K562 (cell line): ENCODE measurements at regions not wholly inside any gene's neighbourhood (a gene's known extent, or its start where the extent isn't known, plus 50 kb on each side); places are given as distances from the start of the nearest gene placed in this dataset.

Experiments used
- CTCF ChIP-seq, 3 experiments: IDR thresholded peaks in 2 of 3; conservative IDR thresholded peaks in 1 of 3; 2 replicates each; pipeline ENCODE4 v1.5.1; 2011 to 2012; ENCODE audit warnings: low read length in 3 of 3, mild to moderate bottlenecking in 3 of 3, control low read depth in 2 of 3, improper control_type of control experiment in 1 of 3, inconsistent platforms in 1 of 3, low read depth in 1 of 3, mixed read lengths in 1 of 3, moderate library complexity in 1 of 3; ENCODE audit not compliant: insufficient read depth in 2 of 3
- FOXA3 ChIP-seq, 2 experiments: fragments of 450-650 bp in 1 of 2; sonication (generic) in 1 of 2; formaldehyde crosslinking; IDR thresholded peaks in 1 of 2; conservative IDR thresholded peaks in 1 of 2; 2 replicates each; pipeline versions ENCODE4 v1.4.0 to v1.8.0; 2020 to 2022; ENCODE audit warnings: mild to moderate bottlenecking in 2 of 2, missing genetic modification reagents in 1 of 2
- FOXP1 ChIP-seq: sonication (generic); formaldehyde crosslinking; IDR thresholded peaks from 2 replicates; pipeline ENCODE4 v1.8.0; 2022; ENCODE audit warnings: mild to moderate bottlenecking, missing genetic modification reagents
- IRF1 ChIP-seq: sonication (generic); formaldehyde crosslinking; IDR thresholded peaks from 2 replicates; pipeline ENCODE4 v1.8.0; 2022; ENCODE audit warnings: missing genetic modification reagents, mild to moderate bottlenecking, borderline replicate concordance
- IRF9 ChIP-seq: fragments of 450-650 bp; IDR thresholded peaks from 2 replicates; pipeline ENCODE4 v1.6.1; 2016; ENCODE audit warnings: missing biosample characterization, missing genetic modification characterization
- JUN ChIP-seq, 2 experiments: sonication (generic) in 1 of 2; formaldehyde crosslinking in 1 of 2; IDR thresholded peaks; 2 replicates each; pipeline versions ENCODE4 v1.6.1 to v1.8.0; 2012 to 2022; ENCODE audit warnings: borderline replicate concordance in 2 of 2, mild to moderate bottlenecking in 2 of 2, improper control_type of control experiment in 1 of 2, low read depth in 1 of 2, low read length in 1 of 2, missing genetic modification reagents in 1 of 2
- MCM3 ChIP-seq: fragments of 450-650 bp; IDR thresholded peaks from 2 replicates; pipeline ENCODE4 v1.6.1; 2016
- MYC ChIP-seq, 2 experiments: fragments of 250-450 bp in 1 of 2; sonication (Bioruptor Pico) in 1 of 2; IDR thresholded peaks; 2 replicates each; pipeline versions ENCODE4 v1.5.1 to v1.6.1; 2012 to 2021; ENCODE audit warnings: low read depth in 2 of 2, borderline replicate concordance in 1 of 2, improper control_type of control experiment in 1 of 2, low read length in 1 of 2, mild to moderate bottlenecking in 1 of 2, moderate library complexity in 1 of 2
- RBM17 ChIP-seq: fragments of 200-400 bp; formaldehyde crosslinking; IDR thresholded peaks from 2 replicates; pipeline ENCODE4 v1.6.1; 2017; ENCODE audit warnings: low read depth, mild to moderate bottlenecking, low read length, borderline replicate concordance
- UBTF ChIP-seq, 2 experiments: IDR thresholded peaks; 2 replicates each; pipeline ENCODE4 v1.6.1; 2012; ENCODE audit warnings: improper control_type of control experiment in 2 of 2, low read depth in 2 of 2, low read length in 2 of 2, borderline replicate concordance in 1 of 2
- ZC3H11A ChIP-seq: IDR thresholded peaks from 2 replicates; pipeline ENCODE4 v1.6.1; 2012; ENCODE audit warnings: low read depth, low read length, improper control_type of control experiment
- ZNF23 ChIP-seq: fragments of 250-450 bp; sonication (Bioruptor Pico); IDR thresholded peaks from 2 replicates; pipeline ENCODE4 v1.4.0; 2020; ENCODE audit warnings: mild to moderate bottlenecking
- ZNF431 ChIP-seq: sonication (generic); formaldehyde crosslinking; IDR thresholded peaks from 2 replicates; pipeline ENCODE4 v1.8.0; 2022; ENCODE audit warnings: mild to moderate bottlenecking, missing genetic modification reagents
- ZNF655 ChIP-seq: fragments of 250-450 bp; sonication (Bioruptor Pico); IDR thresholded peaks from 2 replicates; pipeline ENCODE4 v1.5.0; 2021

- TF ChIP-seq FOXA3 (CRISPR knock-in tag; conservative IDR thresholded peaks at IDR 0.05 in 1 of 2, IDR thresholded peaks at IDR 0.05 in 1 of 2) (no peak), ZNF655 (CRISPR knock-in tag) (no peak), MYC (IDR thresholded peaks at IDR 0.05; ENCODE audit: low read depth, low read length) (no peak), MYC (CRISPR knock-in tag; IDR thresholded peaks at IDR 0.05; ENCODE audit: borderline replicate concordance, low read depth) (no peak), CTCF (IDR thresholded peaks at IDR 0.05 in 2 of 3, conservative IDR thresholded peaks at IDR 0.05 in 1 of 3; ENCODE audit: insufficient read depth in 2 of 3, low read depth in 1 of 3, low read length in 3 of 3) (no peak), ZNF431 (CRISPR knock-in tag) (no peak), MCM3 (no peak), JUN (IDR thresholded peaks at IDR 0.05; ENCODE audit: borderline replicate concordance, low read depth, low read length) (no peak), JUN (CRISPR knock-in tag; IDR thresholded peaks at IDR 0.05; ENCODE audit: borderline replicate concordance) (no peak), IRF1 (CRISPR knock-in tag) (no peak), ZNF23 (no peak), IRF9 (tag) (no peak), RBM17 (no peak), FOXP1 (CRISPR knock-in tag) (no peak), UBTF (IDR thresholded peaks at IDR 0.05; ENCODE audit: borderline replicate concordance in 1 of 2, low read depth in 2 of 2, low read length in 2 of 2) (no peak), ZC3H11A (no peak)
Observed at GRCh38 chr7:344608-344994, 54.6 kb downstream of the FOXL3 start.
